CD8-positive, alpha-beta memory T cell (primary cell): ENCODE measurements at regions not wholly inside any gene's neighbourhood (a gene's known extent, or its start where the extent isn't known, plus 50 kb on each side); places are given as distances from the start of the nearest gene placed in this dataset.

ENCODE experiments used
- CTCF ChIA-PET: fragments of 350-600 bp; sonication (Branson Sonifier 250); formaldehyde crosslinking; loops from one replicate; lab custom pipeline; 2021; ENCODE audit warnings: antibody characterized with exemption; lab: Charles Lee
- POLR2A ChIA-PET: fragments of 350-600 bp; sonication (Branson Sonifier 250); formaldehyde crosslinking; loops from one replicate; lab custom pipeline; 2021; ENCODE audit warnings: antibody characterized with exemption; lab: Charles Lee
- DNase-seq, 5 donors: peaks; one replicate each; pipeline versions ENCODE4 v3.0.0 to v3.0.0-alpha.2; 2020 to 2022; ENCODE audit warnings: mixed read lengths in 1 of 5
- H3K27ac ChIP-seq: one replicate; pipeline ENCODE4 v1.7.0; 2013; ENCODE audit warnings: low read depth, mild to moderate bottlenecking, low read length, moderate library complexity
- H3K27me3 ChIP-seq: 2 replicates; pipeline ENCODE4 v1.7.0; 2013; ENCODE audit warnings: low read length, mild to moderate bottlenecking; ENCODE audit not compliant: insufficient read depth, poor library complexity, severe bottlenecking
- H3K36me3 ChIP-seq: 2 replicates; pipeline ENCODE4 v1.7.0; 2013; ENCODE audit warnings: mild to moderate bottlenecking, low read length, moderate library complexity; ENCODE audit not compliant: insufficient read depth
- H3K4me1 ChIP-seq: 2 replicates; pipeline ENCODE4 v1.7.0; 2013; ENCODE audit warnings: mild to moderate bottlenecking, low read length, moderate library complexity; ENCODE audit not compliant: insufficient read depth
- H3K4me3 ChIP-seq: 2 replicates; pipeline ENCODE4 v1.7.0; 2013; ENCODE audit warnings: mild to moderate bottlenecking, low read length
- H3K9me3 ChIP-seq: 2 replicates; pipeline ENCODE4 v1.7.0; 2013; ENCODE audit warnings: mild to moderate bottlenecking, low read length
- H3K27ac Mint-ChIP-seq, 8 donors: one replicate each; pipeline ENCODE4 v1.8.0; 2020 to 2021; ENCODE audit warnings: mixed read lengths in 8 of 8, mild to moderate bottlenecking in 6 of 8, inconsistent platforms in 3 of 8, moderate library complexity in 3 of 8
- H3K27me3 Mint-ChIP-seq, 2 donors: one replicate each; pipeline ENCODE4 v1.8.0; 2020 to 2021; ENCODE audit warnings: mixed read lengths in 2 of 2, mild to moderate bottlenecking in 1 of 2, moderate library complexity in 1 of 2
- H3K36me3 Mint-ChIP-seq, 3 donors: one replicate each; pipeline ENCODE4 v1.8.0; 2020 to 2021; ENCODE audit warnings: mixed read lengths in 3 of 3, inconsistent platforms in 1 of 3, mild to moderate bottlenecking in 1 of 3
- H3K4me1 Mint-ChIP-seq, 3 donors: one replicate each; pipeline ENCODE4 v1.8.0; 2020 to 2021; ENCODE audit warnings: mixed read lengths in 3 of 3, inconsistent platforms in 1 of 3, mild to moderate bottlenecking in 1 of 3
- H3K4me3 Mint-ChIP-seq, 7 donors: one replicate each; pipeline ENCODE4 v1.8.0; 2020 to 2021; ENCODE audit warnings: mixed read lengths in 7 of 7, mild to moderate bottlenecking in 6 of 7, moderate library complexity in 4 of 7, inconsistent platforms in 2 of 7
- H3K9me3 Mint-ChIP-seq, 5 donors: one replicate each; pipeline ENCODE4 v1.8.0; 2020 to 2022; ENCODE audit warnings: mixed read lengths in 5 of 5, mild to moderate bottlenecking in 3 of 5, moderate library complexity in 2 of 5, inconsistent platforms in 1 of 5

DNA sequence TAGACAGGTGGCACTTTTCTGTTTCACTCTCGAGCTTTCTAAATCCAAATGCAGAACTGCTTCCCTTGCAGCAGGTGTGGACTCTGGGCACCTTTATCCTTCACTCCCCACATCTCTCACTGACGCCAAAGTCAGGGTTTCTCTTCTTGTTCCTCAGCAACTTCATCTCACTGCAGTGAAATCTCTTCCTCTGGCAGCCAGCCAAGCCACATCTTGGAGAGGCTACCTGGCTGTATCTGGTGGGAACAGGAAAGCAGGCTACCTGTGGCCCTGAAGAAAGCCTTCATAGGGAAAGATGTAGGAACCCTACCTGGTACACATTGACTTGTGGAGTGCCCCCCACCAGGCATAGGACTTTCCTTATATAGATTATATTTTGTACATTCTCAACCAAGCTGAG lies 159.1 kb downstream of the UTP18 start:
- H3K4me1 Mint-ChIP-seq: peaks cover 0 to 5% (median 0%) of the 10 kb centered on the region in 3 donors
- no peaks in the 10 kb centered on the region for H3K36me3 Mint-ChIP-seq
- H3K27ac Mint-ChIP-seq: peak overlapping the region in 1 of 8 donors; percentile 5
- H3K36me3 ChIP-seq: no peaks in the 10 kb centered on the region
- no peak overlapping the region for H3K4me3 Mint-ChIP-seq
- peaks cover 12% of the 10 kb centered on the region for H3K4me1 ChIP-seq
- no peak overlapping the region for H3K27ac ChIP-seq
- H3K27me3 ChIP-seq: no peaks in the 10 kb centered on the region
- ChIA-PET CTCF (no interaction called here), POLR2A (no interaction called here)
- no peak overlapping the region for H3K4me3 ChIP-seq
- DNase-seq: no peak
- no peaks in the 10 kb centered on the region for H3K9me3 ChIP-seq
- H3K27me3 Mint-ChIP-seq: peaks cover 5 to 33% of the 10 kb centered on the region in 2 donors
- H3K9me3 Mint-ChIP-seq: no peaks in the 10 kb centered on the region

DNA sequence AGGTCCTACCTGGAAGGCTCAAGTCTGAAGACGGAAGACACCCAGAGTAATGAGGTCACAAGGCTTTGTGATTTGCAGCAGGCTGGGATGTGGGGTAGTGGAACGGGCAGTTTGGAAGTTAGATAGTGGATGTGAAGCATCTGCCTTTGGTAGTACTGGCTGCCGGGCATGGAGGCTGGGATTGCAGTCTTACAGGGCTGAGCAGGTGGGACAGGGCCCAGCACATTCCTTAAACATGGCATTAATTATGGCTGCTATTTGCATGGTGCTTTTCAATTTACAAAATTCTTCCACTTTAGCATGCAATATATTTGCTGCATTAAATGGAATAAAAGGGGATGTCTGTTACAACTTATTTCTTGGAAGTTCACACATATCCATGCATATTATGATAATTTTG lies 161.2 kb downstream of the UTP18 start:
- Histone ChIP-seq H3K36me3 (no peaks in the 10 kb centered on the region), H3K27ac (no peak overlapping the region), H3K9me3 (no peaks in the 10 kb centered on the region), H3K27me3 (no peaks in the 10 kb centered on the region), H3K4me3 (no peak overlapping the region), H3K4me1 (peaks cover 13% of the 10 kb centered on the region)
- peaks cover 5 to 22% of the 10 kb centered on the region in 2 donors for H3K27me3 Mint-ChIP-seq
- H3K9me3 Mint-ChIP-seq: no peaks in the 10 kb centered on the region
- ChIA-PET CTCF (no interaction called here), POLR2A (no interaction called here)
- H3K27ac Mint-ChIP-seq: no peak overlapping the region
- DNase-seq: no peak
- no peak overlapping the region for H3K4me3 Mint-ChIP-seq
- H3K36me3 Mint-ChIP-seq: no peaks in the 10 kb centered on the region
- H3K4me1 Mint-ChIP-seq: peaks cover under 1 to 6% (median under 1%) of the 10 kb centered on the region in 3 donors

DNA sequence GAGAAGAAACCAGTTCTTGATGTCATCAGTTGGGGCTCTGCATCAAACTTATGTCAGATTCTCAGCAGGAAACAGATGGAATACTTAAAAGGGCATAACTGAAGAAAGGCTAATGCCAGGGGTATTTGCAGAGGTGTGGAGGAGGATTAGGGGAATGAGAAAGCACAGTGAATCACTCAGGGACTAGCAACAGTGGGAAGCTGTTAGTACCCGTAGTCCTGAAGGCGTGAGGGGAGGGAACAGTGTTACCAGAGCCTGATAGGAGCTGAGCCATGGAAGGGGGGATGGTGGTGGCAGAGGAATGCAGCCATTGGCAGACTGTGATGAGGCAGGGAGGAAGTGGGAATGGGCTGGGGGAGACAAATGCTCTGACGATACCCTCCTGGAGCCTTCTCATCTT lies 162.3 kb downstream of the UTP18 start:
- H3K9me3 Mint-ChIP-seq: no peaks in the 10 kb centered on the region
- no peak overlapping the region for H3K4me3 ChIP-seq
- peaks cover 5 to 15% of the 10 kb centered on the region in 2 donors for H3K27me3 Mint-ChIP-seq
- H3K27me3 ChIP-seq: no peaks in the 10 kb centered on the region
- H3K9me3 ChIP-seq: no peaks in the 10 kb centered on the region
- no peaks in the 10 kb centered on the region for H3K36me3 ChIP-seq
- ChIA-PET POLR2A (no interaction called here), CTCF (no interaction called here)
- no peaks in the 10 kb centered on the region for H3K36me3 Mint-ChIP-seq
- peak overlapping the region in 1 of 8 donors; percentile 83 for H3K27ac Mint-ChIP-seq
- H3K27ac ChIP-seq: no peak overlapping the region
- H3K4me1 ChIP-seq: peaks cover 24% of the 10 kb centered on the region
- no peak for DNase-seq
- H3K4me3 Mint-ChIP-seq: no peak overlapping the region
- peaks cover 8 to 16% (median 11%) of the 10 kb centered on the region in 3 donors for H3K4me1 Mint-ChIP-seq

DNA sequence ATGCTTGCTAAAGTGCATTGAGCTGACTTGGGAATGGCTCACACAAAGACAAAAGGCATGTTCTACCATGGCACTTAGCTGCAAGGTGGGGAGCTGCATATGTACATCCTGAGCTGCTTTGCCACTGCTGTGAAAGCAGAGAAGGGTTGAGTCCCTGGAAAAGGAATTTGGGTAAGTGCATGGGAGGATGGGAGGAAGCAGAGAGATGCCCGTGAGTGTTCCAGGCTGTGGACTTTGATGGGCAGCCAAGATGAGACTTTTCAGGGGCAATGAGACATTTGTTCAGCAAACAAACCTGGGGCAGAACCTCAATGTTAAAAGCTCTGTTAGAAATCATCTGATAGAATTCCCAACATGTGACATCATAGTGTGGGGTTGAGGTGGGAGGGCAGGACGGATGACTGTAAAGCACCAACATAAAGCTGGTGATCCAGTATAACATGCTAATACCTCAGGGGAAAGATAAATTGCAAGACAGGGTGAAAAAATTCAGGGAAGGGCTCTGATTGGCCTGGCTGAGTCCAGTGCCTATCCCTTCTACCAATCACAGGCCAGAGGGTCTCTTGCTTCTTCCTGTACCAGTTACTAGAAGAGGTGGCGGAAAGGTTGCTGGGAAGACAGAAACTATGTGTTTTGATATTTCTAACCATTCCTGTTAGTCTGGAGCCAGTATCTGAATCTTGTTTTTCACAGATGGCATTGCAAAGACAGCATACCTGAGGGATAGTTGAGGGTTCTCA lies 163.2 kb downstream of the UTP18 start:
- peaks cover 0 to 11% of the 10 kb centered on the region in 2 donors for H3K27me3 Mint-ChIP-seq
- H3K27ac ChIP-seq: no peak overlapping the region
- H3K36me3 ChIP-seq: no peaks in the 10 kb centered on the region
- no peaks in the 10 kb centered on the region for H3K9me3 Mint-ChIP-seq
- H3K4me3 Mint-ChIP-seq: no peak overlapping the region
- CTCF ChIA-PET: no interaction called here
- H3K27me3 ChIP-seq: no peaks in the 10 kb centered on the region
- DNase-seq: no peak
- H3K36me3 Mint-ChIP-seq: no peaks in the 10 kb centered on the region
- POLR2A ChIA-PET: no interaction called here
- no peaks in the 10 kb centered on the region for H3K9me3 ChIP-seq
- H3K27ac Mint-ChIP-seq: no peak overlapping the region
- H3K4me3 ChIP-seq: no peak overlapping the region
- H3K4me1 Mint-ChIP-seq: peaks cover 12 to 24% (median 21%) of the 10 kb centered on the region in 3 donors
- peaks cover 30% of the 10 kb centered on the region for H3K4me1 ChIP-seq

DNA sequence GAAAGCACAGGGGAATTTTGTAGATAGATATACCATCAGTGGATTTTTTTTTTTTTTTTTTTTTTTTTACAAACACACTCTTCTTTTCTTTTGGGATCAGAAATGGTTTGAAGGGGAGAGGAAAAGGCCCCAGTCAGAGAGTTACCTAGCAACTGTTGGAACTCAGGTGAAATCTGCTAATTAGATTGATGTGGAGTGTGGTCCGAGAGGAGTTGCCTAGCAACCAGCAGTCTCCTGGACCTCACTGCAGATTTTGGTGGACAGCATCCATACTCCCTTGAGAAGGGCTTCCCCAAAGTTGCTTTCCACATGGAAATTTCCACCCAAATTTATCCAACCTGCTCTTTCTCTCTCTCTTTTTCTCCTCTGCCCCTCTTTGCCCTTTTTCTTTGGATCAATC lies 165.4 kb downstream of the UTP18 start:
- Mint-ChIP-seq H3K9me3 (no peaks in the 10 kb centered on the region), H3K36me3 (no peaks in the 10 kb centered on the region), H3K27me3 (peaks cover 0 to 11% of the 10 kb centered on the region in 2 donors), H3K4me1 (peaks cover 12 to 43% (median 43%) of the 10 kb centered on the region in 3 donors), H3K4me3 (no peak overlapping the region), H3K27ac (peak overlapping the region in 1 of 8 donors; percentile 52)
- ChIA-PET POLR2A (no interaction called here), CTCF (no interaction called here)
- Histone ChIP-seq H3K4me3 (no peak overlapping the region), H3K27ac (no peak overlapping the region), H3K9me3 (no peaks in the 10 kb centered on the region), H3K36me3 (no peaks in the 10 kb centered on the region), H3K27me3 (no peaks in the 10 kb centered on the region), H3K4me1 (peaks cover 43% of the 10 kb centered on the region)
- no peak for DNase-seq

DNA sequence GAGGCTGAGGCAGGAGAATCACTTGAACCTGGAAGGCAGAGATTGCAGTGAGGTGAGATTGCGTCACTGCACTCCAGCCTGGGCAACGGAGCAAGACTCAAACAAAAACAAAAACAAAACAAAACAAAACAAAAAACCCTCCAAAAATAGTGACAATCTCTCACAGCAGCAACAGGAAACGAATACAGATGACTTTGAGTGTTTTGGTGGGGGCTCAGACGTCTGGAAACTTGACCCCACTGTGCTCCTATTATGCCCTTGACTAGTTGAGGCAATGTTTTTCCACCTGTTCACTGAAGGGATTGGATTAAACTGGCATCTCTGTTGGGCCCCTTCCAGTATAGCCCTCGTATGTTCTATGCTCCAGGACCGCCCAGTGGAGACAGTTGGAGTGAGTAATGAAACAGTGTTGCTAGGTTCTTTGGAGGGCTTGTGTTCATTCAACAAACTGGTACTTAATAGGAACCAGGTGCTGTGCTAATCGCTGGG lies 167.0 kb downstream of the UTP18 start:
- H3K9me3 ChIP-seq: no peaks in the 10 kb centered on the region
- H3K27me3 ChIP-seq: no peaks in the 10 kb centered on the region
- Mint-ChIP-seq H3K9me3 (no peaks in the 10 kb centered on the region), H3K27ac (peak overlapping the region; percentile 18 to 93 (median 78)), H3K27me3 (peaks cover 0 to 7% of the 10 kb centered on the region in 2 donors), H3K4me3 (peak overlapping the region in 5 of 7 donors; percentile 1 to 57 (median 5)), H3K36me3 (no peaks in the 10 kb centered on the region), H3K4me1 (peaks cover 12 to 46% (median 44%) of the 10 kb centered on the region in 3 donors)
- CTCF ChIA-PET: no interaction called here
- H3K4me3 ChIP-seq: peak overlapping the region; percentile 12
- H3K4me1 ChIP-seq: peaks cover 51% of the 10 kb centered on the region
- DNase-seq: peak in 2 of 5 donors; percentile 2 to 21
- no peaks in the 10 kb centered on the region for H3K36me3 ChIP-seq
- POLR2A ChIA-PET: no interaction called here
- no peak overlapping the region for H3K27ac ChIP-seq

DNA sequence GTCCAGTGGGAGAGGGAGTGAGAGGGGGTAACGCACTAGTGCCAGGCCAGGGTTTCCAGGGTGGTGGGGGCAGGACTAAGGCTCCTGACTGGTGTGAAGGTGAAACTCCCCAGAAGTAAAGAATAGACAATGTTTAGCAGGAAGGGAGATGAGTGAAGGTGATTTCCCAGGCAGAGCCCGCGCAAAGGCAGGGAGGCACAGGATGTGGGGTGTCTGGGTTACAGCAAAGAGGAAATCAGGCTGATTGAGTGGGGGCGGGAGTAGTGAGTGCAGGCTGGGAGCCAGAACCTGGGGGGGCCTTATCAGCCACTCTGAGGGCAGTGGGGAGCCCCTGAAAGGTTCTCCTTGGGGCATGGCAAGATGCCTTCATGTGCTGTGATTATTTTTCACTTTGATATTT lies 167.5 kb downstream of the UTP18 start:
- peak; percentile 23 to 76 (median 48) for DNase-seq
- ChIA-PET POLR2A (no interaction called here), CTCF (no interaction called here)
- Mint-ChIP-seq H3K27ac (peak overlapping the region; percentile 18 to 93 (median 74)), H3K36me3 (no peaks in the 10 kb centered on the region), H3K27me3 (peaks cover 0 to 2% of the 10 kb centered on the region in 2 donors), H3K4me3 (peak overlapping the region in 6 of 7 donors; percentile 1 to 88 (median 24)), H3K4me1 (peaks cover 12 to 46% (median 44%) of the 10 kb centered on the region in 3 donors), H3K9me3 (no peaks in the 10 kb centered on the region)
- Histone ChIP-seq H3K9me3 (no peaks in the 10 kb centered on the region), H3K4me3 (peak overlapping the region; percentile 12), H3K4me1 (peaks cover 51% of the 10 kb centered on the region), H3K27ac (no peak overlapping the region), H3K27me3 (no peaks in the 10 kb centered on the region), H3K36me3 (no peaks in the 10 kb centered on the region)

DNA sequence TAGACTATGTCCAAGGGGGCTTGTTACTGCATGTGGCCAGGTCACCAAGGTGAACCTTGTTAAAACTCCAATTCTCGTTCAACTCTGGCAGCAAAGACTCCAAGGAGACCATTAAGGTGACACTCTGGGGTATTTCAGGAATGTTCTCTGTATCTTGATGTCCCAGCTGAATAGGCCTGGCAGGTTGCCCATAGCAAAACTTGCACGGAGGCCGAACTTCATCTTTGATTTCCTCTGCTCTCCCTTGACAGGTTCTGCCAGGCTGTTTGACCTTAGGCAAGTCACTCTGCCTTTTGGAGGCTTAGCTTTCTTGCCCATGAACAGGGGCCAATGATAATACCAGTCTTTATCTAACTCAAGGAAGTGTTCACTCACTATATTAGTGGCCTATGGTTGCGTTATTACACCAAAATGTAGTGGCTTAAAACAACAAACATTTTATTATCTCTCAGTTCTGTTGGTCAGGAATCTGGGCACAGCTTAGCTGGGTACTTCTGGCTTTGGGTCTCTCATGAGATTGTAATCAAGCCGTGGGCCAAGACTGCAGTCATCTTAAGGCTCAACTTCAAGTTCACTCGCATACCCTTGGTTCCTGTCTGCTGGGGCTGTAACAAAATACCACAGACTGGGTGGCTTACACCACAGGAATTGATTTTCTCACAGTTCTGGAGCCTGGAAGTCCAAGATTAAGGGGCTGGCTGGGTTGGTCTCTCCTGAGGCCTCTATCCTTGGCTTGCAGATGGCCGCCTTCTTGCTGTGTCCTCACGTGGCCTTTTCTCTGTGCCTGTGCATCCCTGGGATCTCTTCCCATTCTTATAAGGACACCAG lies 168.5 kb downstream of the UTP18 start:
- Mint-ChIP-seq H3K27me3 (no peaks in the 10 kb centered on the region), H3K4me1 (peaks cover 12 to 46% (median 44%) of the 10 kb centered on the region in 3 donors), H3K9me3 (no peaks in the 10 kb centered on the region), H3K27ac (peak overlapping the region in 7 of 8 donors; percentile 12 to 92 (median 47)), H3K4me3 (peak overlapping the region in 1 of 7 donors; percentile 27), H3K36me3 (no peaks in the 10 kb centered on the region)
- ChIA-PET POLR2A (no interaction called here), CTCF (no interaction called here)
- no peaks in the 10 kb centered on the region for H3K36me3 ChIP-seq
- H3K27ac ChIP-seq: no peak overlapping the region
- no peak for DNase-seq
- peaks cover 51% of the 10 kb centered on the region for H3K4me1 ChIP-seq
- no peaks in the 10 kb centered on the region for H3K9me3 ChIP-seq
- H3K4me3 ChIP-seq: peak overlapping the region; percentile 0
- no peaks in the 10 kb centered on the region for H3K27me3 ChIP-seq
